Left lung (tissue), 4 donors: ENCODE measurements at regions not wholly inside any gene's neighbourhood (a gene's known extent, or its start where the extent isn't known, plus 50 kb on each side); places are given as distances from the start of the nearest gene placed in this dataset.

ENCODE experiments used
- ATAC-seq: fragments of 200-7000 bp; cut with Tn5 transposase; one replicate; pipeline ENCODE4 v1.9.1; 2020; ENCODE audit warnings: moderate library complexity
- DNase-seq, 4 donors: peaks; one replicate each; pipeline ENCODE4 v3.0.0-alpha.2; 2013 to 2020
- H3K27ac ChIP-seq, 2 donors: fragments of 200-600 bp; sonication (generic) in 1 of 2; one replicate each; pipeline versions ENCODE4 v1.5.0 to v1.8.0; 2020 to 2021
- H3K27me3 ChIP-seq, 2 donors: fragments of 200-600 bp; sonication (generic) in 1 of 2; one replicate each; pipeline versions ENCODE4 v1.5.0 to v1.8.0; 2020 to 2021
- H3K36me3 ChIP-seq, 2 donors: fragments of 200-600 bp; sonication (generic) in 1 of 2; one replicate each; pipeline versions ENCODE4 v1.5.0 to v1.8.0; 2020 to 2021
- H3K4me1 ChIP-seq, 2 donors: fragments of 200-600 bp; one replicate each; pipeline ENCODE4 v1.8.0; 2021
- H3K4me3 ChIP-seq, 2 donors: fragments of 200-600 bp; sonication (generic) in 1 of 2; one replicate each; pipeline versions ENCODE4 v1.5.0 to v1.8.0; 2020 to 2021; ENCODE audit warnings: mild to moderate bottlenecking in 1 of 2
- H3K9me3 ChIP-seq, 2 donors: fragments of 200-600 bp; sonication (generic) in 1 of 2; one replicate each; pipeline versions ENCODE4 v1.5.0 to v1.8.0; 2020 to 2021
- intact Hi-C, 2 donors: fragments of 100-400 bp; cut with DNase I; formaldehyde crosslinking; loops; one replicate each; pipeline versions ENCODE4 v1.11.2 to v1.14.2; 2022
- TF ChIP-seq, protein P1 (sequence below), 2 donors: fragments of 200-600 bp; sonication (generic) in 1 of 2; IDR thresholded peaks; one replicate each; pipeline versions ENCODE4 v1.5.0 to v1.8.0; 2021; ENCODE audit warnings: antibody characterized with exemption in 2 of 2
- donor health status: DM: no; HTN: yes; CAD: no.
- donor health status: DM: no; HTN: no; CAD: no.

DNA sequence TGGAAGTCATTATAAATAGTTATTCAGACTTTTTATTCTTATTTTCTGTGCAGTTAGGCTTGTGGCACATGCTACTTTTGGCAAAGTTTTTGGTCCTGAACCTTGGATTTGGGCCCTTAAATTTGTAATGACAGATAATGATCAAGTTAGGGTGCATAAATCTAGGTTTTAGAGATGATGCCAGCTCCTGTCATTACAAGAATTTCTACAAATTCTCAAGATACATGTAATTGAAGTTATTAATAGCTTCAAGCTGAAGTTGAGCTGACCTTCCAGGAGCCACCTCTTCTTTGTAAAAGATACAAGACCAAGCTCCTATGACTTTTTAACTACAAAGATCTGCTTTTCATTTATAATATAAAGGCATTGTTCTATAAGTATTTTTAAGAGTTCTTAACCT, 255.6 kb upstream of the UGT8 start:
- DNase-seq (no peak), ATAC-seq (no peak)
- TF ChIP-seq, protein P1, sequence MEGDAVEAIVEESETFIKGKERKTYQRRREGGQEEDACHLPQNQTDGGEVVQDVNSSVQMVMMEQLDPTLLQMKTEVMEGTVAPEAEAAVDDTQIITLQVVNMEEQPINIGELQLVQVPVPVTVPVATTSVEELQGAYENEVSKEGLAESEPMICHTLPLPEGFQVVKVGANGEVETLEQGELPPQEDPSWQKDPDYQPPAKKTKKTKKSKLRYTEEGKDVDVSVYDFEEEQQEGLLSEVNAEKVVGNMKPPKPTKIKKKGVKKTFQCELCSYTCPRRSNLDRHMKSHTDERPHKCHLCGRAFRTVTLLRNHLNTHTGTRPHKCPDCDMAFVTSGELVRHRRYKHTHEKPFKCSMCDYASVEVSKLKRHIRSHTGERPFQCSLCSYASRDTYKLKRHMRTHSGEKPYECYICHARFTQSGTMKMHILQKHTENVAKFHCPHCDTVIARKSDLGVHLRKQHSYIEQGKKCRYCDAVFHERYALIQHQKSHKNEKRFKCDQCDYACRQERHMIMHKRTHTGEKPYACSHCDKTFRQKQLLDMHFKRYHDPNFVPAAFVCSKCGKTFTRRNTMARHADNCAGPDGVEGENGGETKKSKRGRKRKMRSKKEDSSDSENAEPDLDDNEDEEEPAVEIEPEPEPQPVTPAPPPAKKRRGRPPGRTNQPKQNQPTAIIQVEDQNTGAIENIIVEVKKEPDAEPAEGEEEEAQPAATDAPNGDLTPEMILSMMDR (IDR thresholded peaks at IDR 0.05): no peak
- Histone ChIP-seq H3K27ac (no peak overlapping the region), H3K4me3 (no peak overlapping the region), H3K4me1 (no peaks in the 10 kb centered on the region), H3K36me3 (no peaks in the 10 kb centered on the region), H3K9me3 (peaks cover 0 to 1% of the 10 kb centered on the region in 2 donors), H3K27me3 (no peaks in the 10 kb centered on the region)
- intact Hi-C loops: no loop called here

DNA sequence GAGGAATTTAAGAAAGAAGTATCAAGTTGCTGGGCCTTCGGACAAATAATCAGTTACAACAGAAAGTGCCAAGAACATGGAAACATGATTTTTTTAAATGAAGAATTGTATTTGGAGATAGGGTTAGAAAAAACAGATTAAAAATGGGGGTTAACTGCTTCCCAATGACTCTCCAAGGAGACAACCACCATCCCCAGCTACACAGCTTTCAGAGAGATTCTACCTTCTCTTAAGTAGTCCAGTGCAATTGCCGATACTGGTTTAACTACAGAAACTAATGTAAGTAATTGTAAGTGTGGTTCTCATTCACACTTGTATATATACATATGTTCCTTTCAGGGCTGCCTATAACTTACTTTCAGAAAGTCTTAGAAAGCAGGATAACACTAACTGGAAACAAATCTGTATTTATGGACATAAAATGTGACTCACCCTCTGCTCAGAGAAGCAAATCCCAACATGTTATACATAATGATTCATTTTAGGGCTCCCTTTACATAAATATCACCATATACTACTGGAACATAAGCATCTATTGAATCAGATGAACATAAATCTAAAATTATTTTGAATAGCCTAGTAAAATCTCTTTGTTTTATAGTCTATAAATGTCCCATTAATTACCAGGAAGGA, 248.9 kb upstream of the UGT8 start:
- Histone ChIP-seq H3K4me3 (no peak overlapping the region), H3K9me3 (peaks cover 0 to 13% of the 10 kb centered on the region in 2 donors), H3K4me1 (no peaks in the 10 kb centered on the region), H3K27me3 (no peaks in the 10 kb centered on the region), H3K27ac (no peak overlapping the region), H3K36me3 (no peaks in the 10 kb centered on the region)
- intact Hi-C loops: no loop called here
- TF ChIP-seq, protein P1 (IDR thresholded peaks at IDR 0.05): no peak
- ATAC-seq: no peak
- DNase-seq: no peak

DNA sequence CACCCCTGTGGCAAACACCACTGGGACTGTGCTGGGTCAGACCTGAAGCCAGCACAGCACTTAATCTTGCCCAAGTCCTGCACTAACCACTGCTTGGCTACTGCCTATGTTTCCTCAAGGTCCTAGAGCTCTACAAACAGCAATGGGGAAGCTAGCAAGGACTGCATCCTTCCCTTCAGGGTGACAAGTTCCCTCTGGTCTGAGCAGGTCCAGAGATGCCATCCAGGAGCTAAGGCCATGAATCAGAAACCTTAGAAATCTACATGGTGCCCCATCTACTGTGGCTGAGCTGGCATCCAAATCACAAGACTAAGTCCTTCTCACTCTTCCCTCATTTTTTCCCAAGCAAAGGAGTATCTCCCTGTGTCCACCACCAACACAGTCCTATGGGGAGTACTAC, 239.7 kb upstream of the UGT8 start:
- Histone ChIP-seq H3K27me3 (no peaks in the 10 kb centered on the region), H3K4me3 (no peak overlapping the region), H3K36me3 (no peaks in the 10 kb centered on the region), H3K4me1 (no peaks in the 10 kb centered on the region), H3K9me3 (no peaks in the 10 kb centered on the region), H3K27ac (no peak overlapping the region)
- intact Hi-C loops: no loop called here
- TF ChIP-seq, protein P1 (IDR thresholded peaks at IDR 0.05): no peak
- DNase-seq (no peak), ATAC-seq (no peak)

GRCh38 chr4:114361249-114361648, 237.4 kb upstream of the UGT8 start:
- Histone ChIP-seq H3K36me3 (no peaks in the 10 kb centered on the region), H3K27ac (no peak overlapping the region), H3K4me3 (no peak overlapping the region), H3K9me3 (no peaks in the 10 kb centered on the region), H3K4me1 (no peaks in the 10 kb centered on the region), H3K27me3 (no peaks in the 10 kb centered on the region)
- ATAC-seq: no peak
- intact Hi-C loops: no loop called here
- no peak for DNase-seq
- TF ChIP-seq, protein P1 (IDR thresholded peaks at IDR 0.05): no peak

- ATAC-seq (peak; percentile 30), DNase-seq (no peak)
- Histone ChIP-seq H3K4me3 (no peak overlapping the region), H3K27ac (no peak overlapping the region), H3K36me3 (no peaks in the 10 kb centered on the region), H3K9me3 (no peaks in the 10 kb centered on the region), H3K27me3 (no peaks in the 10 kb centered on the region), H3K4me1 (no peaks in the 10 kb centered on the region)
- intact Hi-C loops: no loop called here
- TF ChIP-seq, protein P1 (IDR thresholded peaks at IDR 0.05): no peak
Observed at GRCh38 chr4:114364857-114365256, 233.8 kb upstream of the UGT8 start.
